SK-N-DZ (cell line): ENCODE measurements at regions not wholly inside any gene's neighbourhood (a gene's known extent, or its start where the extent isn't known, plus 50 kb on each side); places are given as distances from the start of the nearest gene placed in this dataset.
A peak's percentile ranks its signal among the peaks of the same experiment; 100 is the strongest.
"Not testable (repeated sequence)": the region's sequence is repeated elsewhere in the genome, so short reads cannot be mapped to it uniquely, and the experiment has no call there.

ENCODE experiments used
- DNase-seq: peaks from one replicate; pipeline ENCODE4 v3.0.0-alpha.2; 2015; ENCODE audit warnings: low spot score

DNA sequence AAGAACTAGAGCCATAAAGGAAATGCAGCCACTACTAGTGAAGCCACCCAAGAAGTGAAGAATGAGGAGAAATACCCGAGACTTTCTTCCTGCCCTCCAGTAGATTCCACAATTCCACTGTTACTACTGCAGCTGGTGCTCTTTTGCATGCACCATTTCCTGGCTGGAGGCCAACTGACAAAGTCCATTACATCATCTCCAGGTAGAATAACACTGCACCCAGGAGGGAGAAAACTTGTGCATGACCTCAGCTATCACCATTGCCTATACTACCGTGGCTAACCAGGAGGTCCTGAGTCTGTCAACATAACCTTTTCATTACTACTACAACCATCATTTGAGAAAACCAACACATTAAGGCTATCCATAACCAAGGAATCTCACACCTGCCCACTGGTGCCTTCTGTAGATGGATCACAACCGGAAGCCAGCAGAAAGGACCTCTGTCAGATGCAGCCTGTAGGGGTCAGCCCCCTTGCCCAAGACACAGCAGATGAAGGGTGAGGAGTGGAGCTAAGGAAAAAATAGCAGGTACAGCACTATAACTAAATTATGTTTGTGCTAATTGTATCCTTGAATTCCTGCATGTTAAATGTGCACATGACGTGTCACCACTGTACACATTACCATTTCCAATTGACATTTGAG lies 200.8 kb upstream of the C2CD4B start:
- DNase-seq = peak; percentile 38

DNA sequence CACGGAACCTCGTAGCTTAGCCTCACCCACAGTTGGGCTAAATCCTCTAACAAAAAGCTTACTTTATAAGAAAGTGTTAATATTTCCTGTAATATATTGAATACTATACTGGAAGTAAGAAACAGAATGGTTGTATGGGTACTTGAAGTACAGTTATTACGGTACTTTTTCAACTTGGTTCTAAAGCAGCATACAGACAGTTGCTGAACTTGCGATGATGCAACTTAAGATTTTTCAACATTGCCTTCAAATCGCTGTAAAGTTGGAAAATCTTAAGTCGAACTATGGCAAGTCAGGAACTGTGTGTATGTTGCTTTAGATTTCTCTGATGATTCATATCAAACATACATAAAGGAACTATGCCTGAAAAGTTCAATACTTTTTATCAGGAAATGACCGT lies 204.4 kb upstream of the C2CD4B start:
- no peak for DNase-seq

DNA sequence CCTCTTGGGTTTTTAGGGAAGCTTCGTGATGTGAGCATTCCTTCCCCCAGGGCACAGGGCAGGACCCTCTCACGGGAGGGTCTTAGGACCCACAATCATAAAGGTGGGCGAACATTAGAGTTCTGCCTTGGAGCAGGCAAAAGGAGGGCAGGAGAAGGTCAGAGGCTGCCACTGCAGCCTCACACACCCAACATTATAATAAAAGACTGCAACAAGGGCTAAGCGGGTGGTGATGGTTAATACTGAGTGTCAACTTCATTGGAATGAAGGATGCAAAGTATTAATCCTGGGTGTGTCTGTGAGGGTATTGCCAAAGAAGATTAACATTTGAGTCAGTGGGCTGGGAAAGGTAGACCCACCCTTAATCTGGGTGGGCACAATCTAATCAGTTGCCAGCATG lies 206.6 kb upstream of the C2CD4B start:
- not testable (repeated sequence) for DNase-seq

DNA sequence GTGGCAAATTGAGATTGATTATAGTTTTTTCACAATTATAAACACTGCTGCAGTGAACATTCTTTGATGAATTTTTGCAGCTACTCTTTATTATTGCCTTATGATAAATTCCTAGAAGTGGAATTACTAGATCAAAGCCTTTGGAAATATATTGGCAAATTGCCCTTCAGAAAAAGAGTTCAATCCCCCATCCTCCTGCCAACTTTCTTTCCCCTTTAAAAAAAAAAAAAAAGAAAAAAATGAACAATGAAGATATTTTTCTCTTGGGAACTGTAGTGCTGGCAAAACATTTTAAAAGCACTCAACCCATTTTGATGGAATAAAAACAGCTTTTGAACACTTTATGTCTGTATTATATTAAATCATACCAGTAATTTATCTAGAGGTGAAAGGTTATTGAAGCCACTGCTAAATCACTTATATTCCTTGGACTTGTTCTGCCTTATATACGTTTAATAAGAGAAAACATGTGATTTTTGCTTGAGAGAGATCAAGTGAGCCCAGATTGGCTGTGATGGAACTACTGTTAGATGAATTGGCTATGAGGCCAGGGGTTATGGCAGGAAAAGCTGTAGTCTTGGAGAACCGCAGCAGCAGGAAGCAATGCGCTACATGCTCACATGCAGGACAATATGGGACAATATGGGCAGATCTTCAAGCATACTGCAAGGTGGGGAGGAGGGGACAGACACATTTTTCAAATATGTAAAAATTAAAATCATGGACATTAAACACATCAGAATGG lies 212.8 kb upstream of the C2CD4B start:
- no peak for DNase-seq

DNA sequence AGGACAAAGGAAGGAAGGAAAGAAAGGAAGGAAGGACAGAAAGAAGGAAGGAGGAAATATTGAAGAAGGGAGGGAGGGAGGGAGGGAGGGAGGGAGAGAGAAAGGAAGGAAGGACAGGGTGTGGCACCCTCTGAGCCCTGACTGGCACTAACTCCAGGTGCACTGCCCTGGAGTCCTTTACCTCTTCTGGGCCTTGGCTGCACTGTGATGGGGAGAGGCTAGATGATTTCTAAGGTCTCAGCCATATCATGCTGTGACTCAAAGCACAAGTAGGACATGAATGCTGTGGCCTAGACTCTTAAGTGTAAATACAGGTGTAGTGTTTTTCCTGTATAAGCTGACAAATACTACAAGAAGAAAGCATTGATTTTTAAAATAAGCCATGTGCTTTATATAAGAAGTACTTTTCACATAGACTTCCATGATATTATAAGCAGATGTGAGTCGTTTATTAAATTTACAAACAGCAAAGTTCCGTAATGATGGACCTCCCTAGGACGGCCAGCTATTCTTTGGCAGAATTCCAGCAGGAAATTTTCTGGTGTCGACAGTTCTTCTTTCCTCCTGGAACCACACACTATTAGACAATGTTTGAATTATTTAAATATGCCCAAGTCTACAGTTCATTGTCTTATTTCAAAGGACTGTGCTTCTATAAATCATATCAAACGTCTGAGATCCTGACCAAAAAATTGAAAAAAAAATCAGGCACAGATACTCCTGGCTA lies 213.8 kb upstream of the C2CD4B start:
- no peak for DNase-seq

DNA sequence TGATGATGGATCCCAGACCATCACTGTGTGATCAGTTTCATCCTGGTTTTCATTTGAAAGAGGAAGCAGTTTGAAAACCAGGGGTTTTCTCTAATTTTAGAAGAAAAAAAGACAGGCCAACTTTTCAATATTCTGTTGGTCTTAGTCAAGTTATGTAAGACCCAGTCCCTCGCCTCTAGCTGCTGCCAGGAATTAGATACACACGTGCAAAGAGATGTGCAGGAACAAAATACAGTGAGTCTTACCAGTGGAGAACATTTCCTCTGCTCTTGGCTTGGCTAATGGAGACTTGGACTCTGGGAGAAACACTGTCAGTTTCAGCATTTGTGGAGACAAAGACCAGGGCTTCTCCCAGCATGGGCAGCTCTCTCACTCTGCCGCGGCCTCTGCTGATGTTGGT lies 214.9 kb upstream of the C2CD4B start:
- DNase-seq = peak; percentile 26

DNA sequence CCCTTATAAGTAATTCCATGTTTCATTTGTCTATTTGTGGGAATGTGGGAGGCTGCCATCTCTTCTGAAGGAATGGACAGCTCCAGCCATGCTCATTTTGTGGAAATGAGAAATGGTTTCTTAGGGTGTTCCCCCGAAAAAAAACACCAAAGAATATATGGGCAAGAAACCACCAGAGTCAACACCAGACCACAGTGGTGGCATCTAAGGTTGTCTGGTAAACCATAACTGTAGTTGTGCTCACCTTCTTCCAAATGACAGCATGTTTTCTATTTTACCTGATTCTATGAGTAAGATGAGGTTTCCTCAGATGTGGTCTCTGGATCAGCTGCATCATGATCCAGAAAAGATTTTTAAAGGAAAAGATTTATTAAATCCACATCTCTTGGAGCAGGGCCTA lies 217.0 kb upstream of the C2CD4B start:
- no peak for DNase-seq

DNA sequence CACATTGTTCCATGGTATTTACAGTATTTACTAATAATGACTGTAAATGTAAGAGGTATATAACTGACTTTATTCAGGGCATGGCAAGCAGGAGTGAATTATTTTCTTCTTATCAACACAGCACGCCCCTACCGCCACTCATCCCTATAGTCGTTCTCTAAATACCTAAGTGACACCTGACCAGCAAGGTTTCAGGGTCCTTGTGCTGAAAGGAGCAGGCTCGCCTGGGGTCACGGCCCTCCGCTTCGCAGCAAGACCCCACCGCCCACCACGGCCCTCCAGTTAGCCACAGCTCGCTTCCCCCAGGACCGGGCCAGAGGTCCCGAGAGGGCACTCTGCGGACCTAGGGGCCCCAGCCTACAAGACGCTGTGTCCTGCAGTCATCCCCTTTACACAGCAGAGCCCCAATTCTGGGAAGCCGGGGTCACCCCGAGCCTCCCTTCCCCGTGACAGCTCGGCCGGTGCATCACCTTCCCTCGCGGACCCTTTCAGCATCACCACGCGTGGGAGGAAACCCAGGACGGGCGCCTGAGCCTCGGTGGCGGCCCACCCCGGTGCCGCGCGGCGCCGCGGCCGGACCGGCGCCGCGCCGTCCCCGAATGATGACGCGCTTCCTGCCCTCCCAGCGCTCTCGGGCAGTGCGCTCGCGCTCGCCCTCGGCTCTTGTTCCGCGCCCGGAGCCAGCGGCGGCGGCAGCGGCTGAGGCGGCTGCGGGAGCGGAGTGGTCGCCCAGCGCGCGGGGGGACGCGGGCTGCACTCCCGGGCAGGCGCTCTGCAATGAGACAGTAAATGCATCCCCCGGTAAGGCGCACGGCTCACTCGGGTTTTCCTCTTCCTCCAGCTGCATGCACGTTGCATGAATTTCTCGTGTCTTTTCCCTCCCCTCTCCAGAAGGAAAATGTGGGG lies 225.1 kb upstream of the C2CD4B start, which contains the start of gene TLN2:
Gene TLN2, plus strand, starts transcription at position 666 of the 906 bp plus-strand sequence.
- DNase-seq = peak; percentile 72

DNA sequence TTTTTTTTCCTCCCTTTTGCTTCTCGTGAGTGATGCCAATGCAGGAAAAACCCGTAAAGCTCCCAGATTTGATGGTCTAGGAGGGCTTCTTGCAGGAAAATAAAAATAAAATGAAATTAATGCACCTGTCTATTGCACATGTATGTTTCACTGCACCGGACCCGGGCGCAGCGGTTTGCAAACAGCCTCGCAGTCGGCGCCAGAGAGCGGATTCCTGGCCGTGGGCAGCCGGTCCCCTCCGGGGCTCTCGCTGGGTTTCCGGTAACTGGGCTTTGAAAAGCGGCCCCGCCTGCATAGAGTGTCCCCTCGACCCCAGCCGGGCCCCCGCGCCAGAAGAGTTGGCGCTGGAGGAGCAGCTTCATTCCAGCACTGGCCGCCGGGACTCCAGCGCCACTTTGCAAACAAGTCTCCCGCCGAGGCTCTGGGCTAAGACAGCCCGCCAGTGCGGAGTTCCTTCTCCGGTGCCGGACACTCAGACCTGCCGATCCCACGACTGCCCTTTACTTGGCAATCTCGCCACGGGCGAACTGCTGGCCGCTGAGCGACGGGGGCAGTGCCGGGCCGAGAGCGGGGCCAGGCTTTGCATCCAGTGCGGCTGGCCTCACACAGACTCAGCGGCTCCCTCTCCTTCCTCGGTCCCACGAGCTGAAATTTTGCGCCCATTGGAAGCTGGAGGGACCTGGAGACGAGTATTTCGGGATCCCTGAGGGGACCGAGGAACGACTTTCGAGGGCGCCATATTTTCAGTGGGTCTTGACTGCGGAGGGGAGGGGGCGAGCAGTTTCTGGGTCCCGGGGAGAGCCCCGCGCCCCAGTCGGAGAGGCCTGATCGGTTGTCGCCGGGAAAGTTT lies 225.9 kb upstream of the C2CD4B start:
- DNase-seq = peak; percentile 47

DNA sequence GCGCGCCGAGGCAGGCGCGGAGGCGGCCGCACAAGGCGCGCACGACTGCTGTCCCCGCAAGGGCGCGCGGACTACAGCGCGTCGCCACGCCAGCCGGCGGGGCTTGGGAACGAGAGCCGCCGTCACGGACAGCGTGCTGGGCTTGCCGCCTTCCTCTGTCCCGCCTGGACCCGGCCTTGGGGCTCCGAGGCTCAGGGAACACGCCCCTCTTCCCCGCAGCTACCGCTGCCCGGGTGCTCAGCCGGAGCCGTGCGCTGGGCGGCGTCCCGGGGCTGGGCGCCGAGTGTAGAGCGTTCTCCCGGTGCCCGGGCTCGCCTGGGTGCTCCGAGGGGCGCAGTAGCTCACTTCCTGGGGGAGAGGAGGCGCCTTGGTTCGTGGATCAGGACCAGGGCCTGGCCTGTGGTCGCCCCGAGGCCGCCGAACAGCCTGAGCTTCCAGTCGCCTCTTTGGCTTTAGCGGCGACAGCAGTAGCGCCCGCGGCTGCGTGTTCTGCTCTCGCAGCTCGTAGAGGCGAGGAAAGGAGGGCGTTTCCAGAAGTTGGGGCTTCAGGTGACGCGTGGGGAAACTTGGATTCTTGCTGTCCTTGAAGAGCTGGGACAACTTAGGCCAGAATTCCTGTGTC lies 226.7 kb upstream of the C2CD4B start:
- peak; percentile 34 for DNase-seq

DNA sequence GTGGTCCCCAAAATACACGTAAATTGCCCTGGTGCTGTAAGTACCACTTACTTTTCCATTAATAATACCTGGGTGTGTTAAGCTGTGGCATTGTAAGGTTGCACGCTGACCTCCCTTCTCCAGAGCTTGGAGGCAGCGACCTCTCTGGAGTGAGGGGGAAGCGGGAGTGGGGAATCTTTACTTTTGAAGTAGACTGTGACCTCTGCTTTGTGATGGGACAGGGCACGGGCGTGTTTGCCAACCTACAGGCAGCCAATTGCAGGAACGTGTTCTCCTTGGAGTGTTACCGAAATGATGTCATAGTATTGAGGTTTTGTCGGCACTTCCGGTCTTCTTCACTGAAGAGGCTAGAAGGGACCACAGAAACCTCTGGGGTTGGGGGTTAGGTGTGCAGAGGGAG lies 227.3 kb upstream of the C2CD4B start:
- no peak for DNase-seq

DNA sequence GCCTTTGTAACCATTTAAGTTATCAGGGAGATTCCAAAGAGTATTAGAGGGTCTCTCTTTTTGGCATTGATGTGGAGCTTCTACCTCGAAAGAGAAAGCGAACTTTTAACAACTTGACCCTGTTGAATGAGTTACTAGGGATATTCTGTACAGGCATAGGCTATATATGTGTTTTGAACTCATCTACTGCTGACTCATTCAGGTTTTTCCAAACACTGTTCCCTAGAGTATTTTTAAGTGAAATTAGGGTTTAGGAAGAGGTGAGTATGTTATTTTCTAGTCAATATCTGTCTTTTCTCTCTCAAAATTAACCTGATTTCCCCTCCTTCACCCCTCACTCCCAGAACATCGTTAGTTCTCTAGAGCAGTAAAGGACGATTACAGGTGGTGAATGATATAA lies 228.1 kb upstream of the C2CD4B start:
- DNase-seq = no peak

DNA sequence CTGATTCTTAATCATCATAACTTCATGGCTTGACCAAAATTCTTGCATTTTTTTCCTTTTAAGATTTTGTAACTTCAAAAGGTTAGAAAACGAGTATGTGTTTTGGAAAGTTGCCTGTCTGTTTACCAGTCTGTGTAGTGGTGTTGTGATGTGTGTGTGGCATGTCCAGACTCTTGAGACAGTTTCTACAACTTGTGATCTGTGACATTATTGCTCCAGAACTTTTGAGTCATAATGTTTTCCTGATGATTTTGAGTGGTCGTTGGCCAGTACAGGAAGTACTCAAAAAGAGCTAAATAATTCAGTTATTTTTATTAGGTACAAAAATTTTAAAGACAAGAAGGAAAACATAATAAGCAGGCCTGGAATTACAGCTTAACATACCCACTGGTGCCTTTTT lies 229.0 kb upstream of the C2CD4B start:
- no peak for DNase-seq

DNA sequence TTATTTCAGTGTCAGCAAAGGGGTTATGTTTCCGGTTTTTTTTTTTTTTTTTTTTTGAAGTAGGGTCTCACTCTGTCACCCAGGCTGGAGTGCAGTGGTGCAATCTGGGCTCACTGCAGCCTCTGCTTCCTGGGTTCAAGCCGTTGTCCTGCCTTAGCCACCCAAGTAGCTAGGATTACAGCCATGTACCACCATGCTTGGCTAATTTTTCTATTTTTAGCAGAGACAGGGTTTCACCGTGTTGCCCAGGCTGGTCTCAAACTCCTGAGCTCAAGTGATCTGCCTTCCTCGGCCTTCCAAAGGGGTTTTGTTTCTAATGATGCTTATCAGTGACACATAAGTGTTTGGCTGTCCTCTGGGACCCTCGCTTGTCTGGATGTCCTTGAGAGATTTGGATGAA lies 235.7 kb upstream of the C2CD4B start:
- DNase-seq = no peak

DNA sequence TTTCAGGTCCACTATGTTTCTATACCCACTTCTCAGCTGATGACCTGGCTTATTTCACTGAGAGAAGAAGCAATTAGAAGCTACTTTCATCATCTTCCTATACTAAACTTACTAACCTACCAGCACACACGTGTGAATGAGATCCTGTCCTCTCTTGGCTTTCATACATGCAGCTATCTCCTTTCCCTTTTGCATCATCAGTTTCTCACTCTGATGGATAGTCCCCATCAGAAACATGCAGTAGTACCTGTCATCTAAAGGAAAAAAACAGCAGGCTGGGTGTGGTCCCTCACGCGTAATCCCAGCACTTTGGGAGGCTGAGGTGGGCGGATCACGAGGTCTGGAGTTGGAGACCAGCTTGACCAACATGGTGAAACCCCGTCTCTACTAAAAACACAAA lies 237.6 kb upstream of the C2CD4B start:
- DNase-seq = no peak

DNA sequence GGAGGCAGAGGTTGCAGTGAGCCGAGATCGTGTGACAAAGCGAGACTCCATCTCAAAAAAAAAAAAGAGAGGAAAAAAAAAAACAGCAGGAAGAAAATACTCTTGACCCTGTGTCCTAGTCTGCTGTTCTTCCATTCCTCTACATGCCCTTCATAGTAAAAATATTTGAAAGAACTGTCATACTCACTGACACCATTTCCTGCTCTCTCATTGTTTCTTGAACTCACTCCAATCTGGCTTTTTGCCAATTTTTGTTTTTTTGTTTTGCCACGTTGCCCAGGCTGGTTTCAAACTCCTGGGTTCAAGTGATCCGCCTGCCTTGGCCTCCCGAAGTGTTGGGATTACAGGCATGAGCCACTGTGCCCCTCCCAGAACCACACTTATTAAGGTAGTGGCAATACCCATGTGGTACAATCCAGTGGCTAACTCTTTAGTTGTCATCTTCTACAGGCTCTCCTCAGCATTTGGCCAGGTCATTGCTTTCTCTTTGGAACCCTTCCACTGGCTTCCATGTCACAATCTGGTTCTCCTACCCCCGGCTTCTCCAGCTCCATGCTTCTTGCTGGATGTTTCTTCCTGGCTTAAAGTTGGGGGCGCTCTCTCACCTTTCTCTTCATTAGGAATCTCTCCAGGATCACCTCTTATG lies 238.2 kb upstream of the C2CD4B start:
- no peak for DNase-seq

DNA sequence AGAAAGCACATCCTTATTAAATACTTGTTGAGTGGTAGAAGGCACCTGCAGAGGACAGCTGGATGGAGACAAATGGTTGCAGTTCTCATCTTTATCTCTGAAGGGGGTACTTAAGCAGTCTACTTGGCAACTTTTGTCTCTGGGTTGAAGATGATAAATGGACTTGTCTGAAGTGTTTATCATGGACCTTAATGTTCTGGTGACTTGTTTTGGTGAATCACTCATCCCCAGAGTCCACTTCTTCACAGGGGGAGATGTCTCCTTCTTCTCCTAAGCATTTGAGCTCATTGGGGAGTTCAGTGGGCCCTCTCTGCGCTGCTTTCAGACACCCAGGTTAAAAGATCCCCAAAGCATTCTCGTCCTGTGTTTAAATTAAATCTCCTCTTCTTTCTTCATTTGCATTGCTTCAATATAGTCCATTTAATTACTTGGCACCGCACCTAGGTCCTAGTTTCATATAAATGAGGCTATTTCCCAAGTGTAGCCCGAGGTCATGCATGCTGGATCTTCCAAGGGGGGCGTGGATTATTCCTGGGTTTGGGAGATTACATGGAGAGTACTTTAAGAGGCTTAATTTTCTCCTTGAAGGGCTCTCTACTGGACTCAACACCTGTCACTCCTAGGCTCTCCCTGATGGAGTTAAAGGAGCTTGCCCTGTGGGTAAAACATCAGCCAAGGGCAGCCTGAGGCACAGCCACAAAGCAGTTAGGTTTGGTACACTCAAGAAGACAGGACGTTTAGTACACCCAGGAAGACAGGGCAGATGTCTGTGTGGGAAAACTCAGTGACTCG lies 239.3 kb upstream of the C2CD4B start:
- no peak for DNase-seq

DNA sequence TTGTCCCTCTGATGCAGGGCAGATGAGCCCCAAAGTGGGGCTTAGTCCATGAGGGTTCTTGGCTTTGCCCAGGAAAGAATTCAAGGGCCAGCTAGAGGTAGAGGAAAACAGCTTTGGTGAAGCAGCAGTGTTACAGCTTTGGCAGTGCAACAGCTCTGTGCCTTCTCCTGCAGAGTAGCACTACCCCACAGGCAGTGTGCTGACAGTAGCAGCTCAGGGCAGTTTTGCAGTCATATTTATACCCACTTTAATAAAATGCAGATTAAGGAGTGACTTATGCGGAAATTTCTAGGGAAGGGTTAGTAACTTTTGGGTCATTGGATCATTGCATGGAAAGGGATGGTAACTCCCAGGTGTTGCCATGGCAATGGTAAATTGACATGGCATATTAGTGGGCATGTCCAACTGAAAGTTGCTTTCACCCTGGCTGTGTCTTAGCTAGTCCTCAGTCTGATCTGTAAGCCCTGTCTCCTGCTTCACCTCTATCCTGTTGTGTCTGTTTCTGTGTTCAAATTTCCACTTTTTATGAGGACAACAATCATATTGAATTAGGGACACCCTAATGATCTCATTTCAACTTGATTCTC lies 241.3 kb upstream of the C2CD4B start:
- DNase-seq = no peak

DNA sequence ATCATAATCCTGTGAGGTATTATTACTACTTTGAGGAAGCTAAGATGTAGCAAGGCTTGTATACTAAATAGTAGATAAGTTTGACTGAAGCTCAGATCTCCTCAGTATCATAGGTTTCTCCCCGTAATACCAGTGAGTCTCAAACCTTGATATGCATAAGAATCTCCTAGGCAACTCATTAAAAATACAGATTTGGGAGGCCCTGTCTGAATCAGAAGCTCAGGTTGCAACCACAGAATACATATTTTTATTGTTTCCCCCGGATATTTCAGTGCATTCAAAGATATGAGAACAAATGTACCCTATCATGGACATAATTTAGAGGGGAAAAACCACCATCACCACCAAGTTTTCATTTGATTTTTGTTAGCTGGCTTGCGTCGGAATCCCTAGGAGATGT lies 242.1 kb upstream of the C2CD4B start:
- DNase-seq = no peak
